Osteocyte (in vitro differentiated cells): ENCODE measurements at regions not wholly inside any gene's neighbourhood (a gene's known extent, or its start where the extent isn't known, plus 50 kb on each side); places are given as distances from the start of the nearest gene placed in this dataset.

Source experiments
- DNase-seq: peaks from one replicate; pipeline ENCODE4 v3.0.0; 2021; ENCODE audit warnings: mixed read lengths; ENCODE audit not compliant: unreplicated experiment; ENCODE audit errors: extremely low spot score
- H3K27ac Mint-ChIP-seq: one replicate; pipeline ENCODE4 v1.8.0; 2021; ENCODE audit warnings: mild to moderate bottlenecking, mixed read lengths; ENCODE audit not compliant: unreplicated experiment
- H3K27me3 Mint-ChIP-seq: one replicate; pipeline ENCODE4 v1.8.0; 2021; ENCODE audit warnings: mixed read lengths; ENCODE audit not compliant: unreplicated experiment
- H3K36me3 Mint-ChIP-seq: one replicate; pipeline ENCODE4 v1.8.0; 2021; ENCODE audit warnings: mixed read lengths; ENCODE audit not compliant: unreplicated experiment
- H3K4me1 Mint-ChIP-seq: one replicate; pipeline ENCODE4 v1.8.0; 2021; ENCODE audit warnings: mixed read lengths; ENCODE audit not compliant: unreplicated experiment
- H3K4me3 Mint-ChIP-seq: one replicate; pipeline ENCODE4 v1.8.0; 2021; ENCODE audit warnings: mild to moderate bottlenecking, moderate library complexity, mixed read lengths; ENCODE audit not compliant: unreplicated experiment
- H3K9me3 Mint-ChIP-seq: one replicate; pipeline ENCODE4 v1.8.0; 2021; ENCODE audit warnings: mixed read lengths; ENCODE audit not compliant: unreplicated experiment
- TF ChIP-seq, protein P1 (sequence below): fragments of 200-600 bp; sonication (generic); IDR thresholded peaks from 2 replicates; pipeline ENCODE4 v1.5.0; 2021; ENCODE audit warnings: antibody characterized with exemption, mild to moderate bottlenecking, moderate library complexity

DNA sequence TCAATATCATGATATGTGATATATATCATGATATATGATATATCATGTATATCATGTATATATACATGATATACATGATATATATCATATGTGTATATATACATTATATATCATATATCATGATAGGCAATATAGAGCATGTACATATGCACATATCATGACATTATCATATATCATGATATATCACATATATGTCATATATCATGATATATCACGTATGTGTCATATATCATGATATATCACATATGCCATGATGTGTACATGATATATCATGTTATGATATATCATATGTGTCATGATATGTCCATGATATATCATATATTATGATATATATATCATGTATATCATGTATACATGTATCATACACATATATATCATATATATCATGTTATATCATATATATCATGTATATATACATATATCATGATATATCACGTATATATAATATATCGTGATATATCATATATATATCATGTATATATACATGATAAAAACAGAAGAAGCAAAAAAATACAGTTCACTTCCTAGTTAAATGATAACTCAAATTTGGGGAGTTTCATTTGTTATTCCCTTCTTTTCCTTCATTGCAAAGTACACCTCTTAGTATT, 670.1 kb upstream of the EPHA5 start:
- Mint-ChIP-seq H3K9me3 (no peaks in the 10 kb centered on the region), H3K36me3 (no peaks in the 10 kb centered on the region), H3K4me1 (peaks cover 6% of the 10 kb centered on the region), H3K4me3 (no peak overlapping the region), H3K27me3 (no peaks in the 10 kb centered on the region), H3K27ac (no peak overlapping the region)
- TF ChIP-seq, protein P1, sequence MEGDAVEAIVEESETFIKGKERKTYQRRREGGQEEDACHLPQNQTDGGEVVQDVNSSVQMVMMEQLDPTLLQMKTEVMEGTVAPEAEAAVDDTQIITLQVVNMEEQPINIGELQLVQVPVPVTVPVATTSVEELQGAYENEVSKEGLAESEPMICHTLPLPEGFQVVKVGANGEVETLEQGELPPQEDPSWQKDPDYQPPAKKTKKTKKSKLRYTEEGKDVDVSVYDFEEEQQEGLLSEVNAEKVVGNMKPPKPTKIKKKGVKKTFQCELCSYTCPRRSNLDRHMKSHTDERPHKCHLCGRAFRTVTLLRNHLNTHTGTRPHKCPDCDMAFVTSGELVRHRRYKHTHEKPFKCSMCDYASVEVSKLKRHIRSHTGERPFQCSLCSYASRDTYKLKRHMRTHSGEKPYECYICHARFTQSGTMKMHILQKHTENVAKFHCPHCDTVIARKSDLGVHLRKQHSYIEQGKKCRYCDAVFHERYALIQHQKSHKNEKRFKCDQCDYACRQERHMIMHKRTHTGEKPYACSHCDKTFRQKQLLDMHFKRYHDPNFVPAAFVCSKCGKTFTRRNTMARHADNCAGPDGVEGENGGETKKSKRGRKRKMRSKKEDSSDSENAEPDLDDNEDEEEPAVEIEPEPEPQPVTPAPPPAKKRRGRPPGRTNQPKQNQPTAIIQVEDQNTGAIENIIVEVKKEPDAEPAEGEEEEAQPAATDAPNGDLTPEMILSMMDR = no peak
- no peak for DNase-seq

DNA sequence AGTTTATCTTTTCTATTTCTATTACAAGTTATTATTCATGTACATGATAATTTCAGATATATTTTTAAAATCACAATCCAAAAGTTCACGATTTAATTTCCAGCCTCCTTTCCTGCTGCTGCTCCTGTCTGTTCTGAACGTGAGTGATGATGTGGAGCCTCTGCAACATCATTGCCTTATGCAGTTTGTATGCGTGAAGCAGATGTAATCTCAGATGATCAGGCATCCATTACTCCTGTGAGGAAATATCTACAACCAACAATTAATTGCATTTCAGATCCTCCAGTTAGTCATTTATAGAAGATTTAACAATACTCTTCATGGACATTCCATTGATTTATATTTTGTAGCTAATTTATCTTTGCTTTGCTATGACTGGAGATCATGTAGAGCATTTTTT, 668.7 kb upstream of the EPHA5 start:
- H3K36me3 Mint-ChIP-seq = no peaks in the 10 kb centered on the region
- H3K27me3 Mint-ChIP-seq = no peaks in the 10 kb centered on the region
- H3K4me3 Mint-ChIP-seq = no peak overlapping the region
- no peak overlapping the region for H3K27ac Mint-ChIP-seq
- peaks cover 4% of the 10 kb centered on the region for H3K9me3 Mint-ChIP-seq
- H3K4me1 Mint-ChIP-seq = peaks cover 6% of the 10 kb centered on the region
- DNase-seq = no peak
- TF ChIP-seq, protein P1 = no peak

DNA sequence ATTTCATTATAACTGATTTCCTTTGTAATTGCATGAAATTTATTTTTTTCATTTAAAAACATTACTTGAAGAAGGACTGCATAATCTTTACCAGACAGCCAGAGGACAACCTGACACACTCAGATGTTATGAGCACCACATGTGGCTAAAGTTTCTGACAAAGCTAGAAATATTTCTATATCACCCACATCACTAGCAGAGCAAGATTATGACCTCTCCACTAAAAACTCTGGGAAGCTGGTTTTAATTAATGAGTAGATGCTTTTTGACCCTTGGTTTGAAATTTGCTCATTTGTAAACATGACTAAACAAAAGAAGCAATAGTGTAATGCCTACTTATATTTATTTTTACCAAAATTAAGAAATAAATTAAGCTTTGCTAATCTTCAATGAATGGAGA, 661.5 kb upstream of the EPHA5 start:
- Mint-ChIP-seq H3K36me3 (no peaks in the 10 kb centered on the region), H3K27me3 (no peaks in the 10 kb centered on the region), H3K4me3 (no peak overlapping the region), H3K9me3 (peaks cover 16% of the 10 kb centered on the region), H3K4me1 (peaks cover 25% of the 10 kb centered on the region), H3K27ac (peak overlapping the region; percentile 56)
- no peak for DNase-seq
- TF ChIP-seq, protein P1 = no peak

DNA sequence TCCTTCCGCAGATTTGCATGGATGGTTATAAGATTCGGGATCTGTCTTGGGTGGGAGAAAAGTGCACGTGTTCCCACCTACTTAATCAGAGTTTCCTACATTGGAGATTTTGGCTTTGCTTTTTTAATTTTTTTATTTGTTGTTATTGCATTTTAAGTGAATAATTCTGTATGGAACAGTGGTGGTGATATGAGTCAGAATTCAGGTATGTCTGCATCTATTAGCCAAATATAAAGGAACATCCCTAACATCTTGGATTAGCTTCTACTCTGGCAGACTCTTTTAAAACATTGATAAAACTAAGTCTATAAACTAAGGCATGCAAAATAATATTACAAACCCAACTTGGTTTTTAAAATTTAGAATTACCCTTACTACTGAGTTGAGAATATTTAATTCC, 659.8 kb upstream of the EPHA5 start:
- no peak overlapping the region for H3K27ac Mint-ChIP-seq

DNA sequence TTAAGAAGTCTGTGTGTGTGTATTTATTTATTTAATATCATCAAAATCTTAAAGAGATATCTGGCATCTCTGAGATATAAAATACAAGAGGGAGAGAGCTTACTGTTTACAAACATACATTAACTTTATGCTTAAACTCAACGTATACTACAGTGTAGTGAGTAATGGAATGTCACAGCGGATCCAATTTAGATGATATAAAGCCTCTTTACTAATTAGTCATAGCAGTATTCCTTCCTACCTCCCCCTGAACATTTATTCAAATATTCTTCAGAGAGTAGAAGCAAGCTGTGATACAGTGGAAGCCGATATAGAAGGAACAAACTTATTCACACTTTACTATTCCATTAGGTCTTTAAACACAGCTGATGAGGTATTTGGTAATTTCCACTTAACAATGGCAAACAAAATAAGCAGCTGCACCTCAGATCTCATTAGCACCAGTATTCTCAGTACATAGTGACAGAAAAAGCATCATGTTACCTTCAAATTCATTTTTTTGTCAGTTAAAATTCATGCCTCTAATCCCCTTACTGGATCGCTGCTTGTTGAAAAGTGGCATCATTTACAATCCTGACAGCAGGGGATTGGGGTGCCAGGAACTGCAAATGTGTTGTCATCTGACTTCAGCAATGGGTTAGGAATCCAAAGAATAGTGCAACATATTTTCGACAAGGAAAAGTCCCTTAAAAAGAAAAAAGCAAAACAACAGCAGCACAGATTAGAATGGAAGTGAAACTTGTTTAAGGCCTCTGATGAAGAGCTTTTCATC, 658.7 kb upstream of the EPHA5 start:
- H3K36me3 Mint-ChIP-seq = no peaks in the 10 kb centered on the region
- peaks cover 25% of the 10 kb centered on the region for H3K4me1 Mint-ChIP-seq
- TF ChIP-seq, protein P1 = no peak
- H3K4me3 Mint-ChIP-seq = no peak overlapping the region
- H3K27me3 Mint-ChIP-seq = no peaks in the 10 kb centered on the region
- no peak for DNase-seq
- H3K9me3 Mint-ChIP-seq = peaks cover 13% of the 10 kb centered on the region
- no peak overlapping the region for H3K27ac Mint-ChIP-seq

More for the DNA sequence above, 659.8 kb upstream of the EPHA5 start:
- Mint-ChIP-seq H3K4me3 (no peak overlapping the region), H3K9me3 (peaks cover 17% of the 10 kb centered on the region), H3K4me1 (peaks cover 25% of the 10 kb centered on the region), H3K27me3 (no peaks in the 10 kb centered on the region), H3K36me3 (no peaks in the 10 kb centered on the region)
- DNase-seq = no peak
- TF ChIP-seq, protein P1 = no peak
